H9 (cell line): ENCODE measurements at regions not wholly inside any gene's neighbourhood (a gene's known extent, or its start where the extent isn't known, plus 50 kb on each side); places are given as distances from the start of the nearest gene placed in this dataset.

Experiments
- DNase-seq: peaks from one replicate; pipeline ENCODE4 v3.0.0-alpha.2; 2017
- H2AFZ ChIP-seq: one replicate; pipeline ENCODE4 v1.6.1; 2013; ENCODE audit warnings: mild to moderate bottlenecking, low read length, control low read depth, moderate library complexity
- H2AK5ac ChIP-seq: 2 replicates; pipeline ENCODE4 v1.6.1; 2013; ENCODE audit warnings: low read length, control low read depth, mixed read lengths; ENCODE audit not compliant: insufficient read length
- H2BK120ac ChIP-seq: one replicate; pipeline ENCODE4 v1.6.1; 2013; ENCODE audit warnings: low read depth, mild to moderate bottlenecking, low read length, control low read depth, inconsistent platforms; ENCODE audit not compliant: poor library complexity, severe bottlenecking
- H2BK12ac ChIP-seq: 2 replicates; pipeline ENCODE4 v1.6.1; 2013; ENCODE audit warnings: low read length, control low read depth, mixed read lengths, low read depth; ENCODE audit not compliant: insufficient read length
- H2BK15ac ChIP-seq: 2 replicates; pipeline ENCODE4 v1.6.1; 2013; ENCODE audit warnings: low read depth, low read length, control low read depth
- H2BK20ac ChIP-seq: one replicate; pipeline ENCODE4 v1.6.1; 2013; ENCODE audit warnings: low read depth, mild to moderate bottlenecking, low read length, control low read depth, inconsistent platforms; ENCODE audit not compliant: poor library complexity, severe bottlenecking
- H2BK5ac ChIP-seq: 2 replicates; pipeline ENCODE4 v1.6.1; 2013; ENCODE audit warnings: low read length, control low read depth, mixed read lengths; ENCODE audit not compliant: insufficient read length
- H3K14ac ChIP-seq: 2 replicates; pipeline ENCODE4 v1.6.1; 2013; ENCODE audit warnings: low read length, control low read depth; ENCODE audit not compliant: insufficient read depth
- H3K18ac ChIP-seq: 2 replicates; pipeline ENCODE4 v1.6.1; 2013; ENCODE audit warnings: low read depth, mild to moderate bottlenecking, mixed read lengths, low read length, control low read depth; ENCODE audit not compliant: insufficient read length
- H3K23ac ChIP-seq: 2 replicates; pipeline ENCODE4 v1.6.1; 2013; ENCODE audit warnings: low read length, control low read depth, mixed read lengths, low read depth; ENCODE audit not compliant: insufficient read length
- H3K23me2 ChIP-seq: 2 replicates; pipeline ENCODE4 v1.6.1; 2013; ENCODE audit warnings: low read depth, mild to moderate bottlenecking, mixed read lengths, low read length, control low read depth; ENCODE audit not compliant: insufficient read length, poor library complexity, severe bottlenecking
- H3K27ac ChIP-seq: 2 replicates; pipeline ENCODE4 v1.5.1; 2013; ENCODE audit warnings: low read length, control low read depth, mixed read lengths, low read depth; ENCODE audit not compliant: insufficient read length
- H3K27me3 ChIP-seq: 2 replicates; pipeline ENCODE4 v1.6.1; 2013; ENCODE audit warnings: low read length, control low read depth, inconsistent platforms; ENCODE audit not compliant: insufficient read depth
- H3K4ac ChIP-seq: 2 replicates; pipeline ENCODE4 v1.6.1; 2013; ENCODE audit warnings: low read depth, mild to moderate bottlenecking, control low read depth, inconsistent platforms, low read length, moderate library complexity
- H3K4me1 ChIP-seq: 2 replicates; pipeline ENCODE4 v1.6.1; 2013; ENCODE audit warnings: low read length, control low read depth, inconsistent platforms; ENCODE audit not compliant: insufficient read depth
- H3K4me2 ChIP-seq: 2 replicates; pipeline ENCODE4 v1.6.1; 2013; ENCODE audit warnings: low read length, control low read depth, mixed read lengths; ENCODE audit not compliant: insufficient read length, insufficient read depth
- H3K56ac ChIP-seq: 2 replicates; pipeline ENCODE4 v1.6.1; 2013; ENCODE audit warnings: low read depth, mild to moderate bottlenecking, mixed read lengths, low read length, control low read depth; ENCODE audit not compliant: insufficient read length
- H3K79me1 ChIP-seq: 2 replicates; pipeline ENCODE4 v1.6.1; 2013; ENCODE audit warnings: low read depth, mild to moderate bottlenecking, moderate library complexity, low read length, control low read depth, inconsistent platforms; ENCODE audit not compliant: insufficient read depth, poor library complexity, severe bottlenecking
- H3K79me2 ChIP-seq: 2 replicates; pipeline ENCODE4 v1.6.1; 2013; ENCODE audit warnings: low read length, control low read depth, inconsistent platforms; ENCODE audit not compliant: insufficient read depth
- H3K9ac ChIP-seq: 2 replicates; pipeline ENCODE4 v1.6.1; 2013; ENCODE audit warnings: low read length, control low read depth, mixed read lengths; ENCODE audit not compliant: insufficient read length; ENCODE audit errors: extremely low read depth
- H3K9me3 ChIP-seq: one replicate; pipeline ENCODE4 v1.6.1; 2013; ENCODE audit warnings: low read depth, low read length, inconsistent platforms; ENCODE audit not compliant: control insufficient read depth
- H3T11ph ChIP-seq: one replicate; pipeline ENCODE4 v1.6.1; 2013; ENCODE audit warnings: mild to moderate bottlenecking, low read length, control low read depth, inconsistent platforms
- H4K20me1 ChIP-seq: one replicate; pipeline ENCODE4 v1.6.1; 2013; ENCODE audit not compliant: control insufficient read depth, insufficient read length, insufficient read depth
- H4K5ac ChIP-seq: 2 replicates; pipeline ENCODE4 v1.6.1; 2013; ENCODE audit warnings: low read depth, mild to moderate bottlenecking, mixed read lengths, low read length, control low read depth; ENCODE audit not compliant: insufficient read length
- H4K8ac ChIP-seq: replicated peaks from 2 replicates; pipeline ENCODE4 v1.6.1; 2013; ENCODE audit warnings: low read length, control low read depth, mixed read lengths, low read depth; ENCODE audit not compliant: insufficient read length
- H4K91ac ChIP-seq: 2 replicates; pipeline ENCODE4 v1.6.1; 2013; ENCODE audit warnings: low read depth, mild to moderate bottlenecking, moderate library complexity, mixed read lengths, low read length, control low read depth; ENCODE audit not compliant: insufficient read length
- H3K27ac Mint-ChIP-seq, 3 experiments: 2 replicates in 2 of 3; 3 replicates in 1 of 3; pipeline ENCODE4 v1.8.0; 2020 to 2021; ENCODE audit warnings: mixed read lengths in 3 of 3, mild to moderate bottlenecking in 1 of 3, moderate library complexity in 1 of 3
- H3K27me3 Mint-ChIP-seq: 2 replicates; pipeline ENCODE4 v1.8.0; 2021; ENCODE audit warnings: low read depth, mild to moderate bottlenecking, moderate library complexity, mixed read lengths
- H3K36me3 Mint-ChIP-seq, 3 experiments: 2 replicates in 2 of 3; 3 replicates in 1 of 3; pipeline ENCODE4 v1.8.0; 2020 to 2021; ENCODE audit warnings: low read depth in 3 of 3, mixed read lengths in 3 of 3; ENCODE audit not compliant: insufficient read depth in 1 of 3
- H3K4me1 Mint-ChIP-seq, 2 experiments: 2 replicates each; pipeline ENCODE4 v1.8.0; 2020; ENCODE audit warnings: mixed read lengths in 2 of 2
- H3K4me3 Mint-ChIP-seq, 2 experiments: 2 replicates in 1 of 2; 3 replicates in 1 of 2; pipeline ENCODE4 v1.8.0; 2020 to 2021; ENCODE audit warnings: mild to moderate bottlenecking in 2 of 2, mixed read lengths in 2 of 2, moderate library complexity in 1 of 2
- H3K9me3 Mint-ChIP-seq, 2 experiments: 2 replicates in 1 of 2; 3 replicates in 1 of 2; pipeline ENCODE4 v1.8.0; 2020; ENCODE audit warnings: mild to moderate bottlenecking in 2 of 2, mixed read lengths in 2 of 2, moderate library complexity in 1 of 2
- WGBS: extraction: QIAGEN DNeasy Blood & Tissue Kit; methylation state at CpG from one replicate; pipeline ENCODE4 v1.1.7; 2013; ENCODE audit warnings: missing lambda C conversion rate, low lambda C conversion rate, mixed read lengths; ENCODE audit not compliant: insufficient read length; ENCODE audit errors: extremely low coverage; 5-methylcytosine and 5-hydroxymethylcytosine counted together
- TF ChIP-seq, protein P1 (sequence below): fragments of 200-600 bp; sonication (generic); conservative IDR thresholded peaks from 3 replicates; pipeline ENCODE4 v1.8.0; 2021; ENCODE audit warnings: antibody characterized with exemption, mild to moderate bottlenecking

DNA sequence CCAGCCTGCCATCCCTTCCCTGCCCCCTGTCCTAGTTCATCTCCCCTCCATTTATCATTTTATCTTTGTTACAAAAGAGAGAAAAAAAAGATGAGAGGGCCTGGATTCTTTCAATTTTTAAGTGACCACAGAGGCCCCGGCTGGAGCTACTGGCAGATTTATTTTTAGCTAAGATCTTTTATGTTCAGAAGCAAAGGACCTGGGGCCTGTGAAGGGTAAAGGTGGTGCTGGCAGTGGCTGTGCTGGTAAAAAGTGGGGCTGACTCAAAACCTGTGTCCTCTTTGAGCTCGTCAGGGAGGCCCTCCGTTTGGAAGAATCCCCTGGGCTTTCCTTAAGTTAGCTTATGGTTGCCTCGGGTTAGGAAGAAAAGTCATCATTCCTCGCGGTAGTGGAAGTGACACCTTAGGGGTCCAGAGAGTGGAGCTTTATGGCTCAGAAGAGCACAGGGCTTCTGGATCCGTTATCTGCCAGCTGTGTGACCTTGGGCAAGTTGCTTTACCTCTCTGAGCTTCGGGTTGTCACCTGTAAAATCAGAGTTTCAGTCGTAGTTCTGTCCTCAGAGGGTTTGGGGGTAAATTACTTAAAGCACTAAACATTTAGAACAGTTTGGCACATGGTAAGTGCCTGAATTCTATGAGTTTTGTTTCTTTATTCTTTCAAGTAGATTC is 923.8 kb upstream of the EEF2KMT start:
- Histone ChIP-seq H3K56ac (no peak overlapping the region), H3K14ac (no peak overlapping the region), H4K91ac (no peak overlapping the region), H3K23me2 (peaks cover 20% of the 10 kb centered on the region), H4K20me1 (no peaks in the 10 kb centered on the region), H4K5ac (no peak overlapping the region), H2AK5ac (no peak overlapping the region), H3K9ac (no peak overlapping the region), H2BK20ac (no peak overlapping the region), H3T11ph (no peak overlapping the region), H2AFZ (no peak overlapping the region), H3K4ac (no peak overlapping the region), H2BK15ac (no peak overlapping the region), H3K79me1 (no peaks in the 10 kb centered on the region), H3K4me2 (no peak overlapping the region), H3K27ac (no peak overlapping the region), H3K79me2 (no peaks in the 10 kb centered on the region), H3K18ac (no peak overlapping the region), H3K23ac (no peak overlapping the region), H3K4me1 (no peaks in the 10 kb centered on the region), H3K27me3 (peaks cover 17% of the 10 kb centered on the region; the same call in 1 of the 2 replicates), H2BK120ac (no peak overlapping the region), H2BK5ac (no peak overlapping the region), H4K8ac (no peak overlapping the region), H2BK12ac (no peak overlapping the region), H3K9me3 (no peaks in the 10 kb centered on the region)
- H3K27me3 Mint-ChIP-seq = peaks cover 68% of the 10 kb centered on the region
- H3K9me3 Mint-ChIP-seq = no peaks in the 10 kb centered on the region; a peak in 1 of 5 replicates
- WGBS = no CpG with 5 or more reads among the region's 9 CpGs
- TF ChIP-seq, protein P1, sequence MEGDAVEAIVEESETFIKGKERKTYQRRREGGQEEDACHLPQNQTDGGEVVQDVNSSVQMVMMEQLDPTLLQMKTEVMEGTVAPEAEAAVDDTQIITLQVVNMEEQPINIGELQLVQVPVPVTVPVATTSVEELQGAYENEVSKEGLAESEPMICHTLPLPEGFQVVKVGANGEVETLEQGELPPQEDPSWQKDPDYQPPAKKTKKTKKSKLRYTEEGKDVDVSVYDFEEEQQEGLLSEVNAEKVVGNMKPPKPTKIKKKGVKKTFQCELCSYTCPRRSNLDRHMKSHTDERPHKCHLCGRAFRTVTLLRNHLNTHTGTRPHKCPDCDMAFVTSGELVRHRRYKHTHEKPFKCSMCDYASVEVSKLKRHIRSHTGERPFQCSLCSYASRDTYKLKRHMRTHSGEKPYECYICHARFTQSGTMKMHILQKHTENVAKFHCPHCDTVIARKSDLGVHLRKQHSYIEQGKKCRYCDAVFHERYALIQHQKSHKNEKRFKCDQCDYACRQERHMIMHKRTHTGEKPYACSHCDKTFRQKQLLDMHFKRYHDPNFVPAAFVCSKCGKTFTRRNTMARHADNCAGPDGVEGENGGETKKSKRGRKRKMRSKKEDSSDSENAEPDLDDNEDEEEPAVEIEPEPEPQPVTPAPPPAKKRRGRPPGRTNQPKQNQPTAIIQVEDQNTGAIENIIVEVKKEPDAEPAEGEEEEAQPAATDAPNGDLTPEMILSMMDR = no peak
- no peaks in the 10 kb centered on the region; a peak in 1 of 7 replicates for H3K36me3 Mint-ChIP-seq
- peak overlapping the region in 1 of 2 experiments; percentile 50; a peak in 2 of 5 replicates for H3K4me3 Mint-ChIP-seq
- DNase-seq = no peak
- H3K27ac Mint-ChIP-seq = no peak overlapping the region
- H3K4me1 Mint-ChIP-seq = peaks cover 9 to 10% of the 10 kb centered on the region in 2 experiments
